ENCODE measurements at regions not wholly inside any gene's neighbourhood (a gene's known extent, or its start where the extent isn't known, plus 50 kb on each side); places are given as distances from the start of the nearest gene placed in this dataset.

GRCh38 chr7:88700725-88701124, 58.8 kb upstream of the ZNF804B start:
- DNase-seq (ENCODE audit: low spot score), result no peak

- no peak for DNase-seq (ENCODE audit: low spot score)
Measured at GRCh38 chr7:88694207-88694606, 65.3 kb upstream of the ZNF804B start.

- DNase-seq (ENCODE audit: low spot score), result no peak
Measured at GRCh38 chr7:88693131-88693530, 66.4 kb upstream of the ZNF804B start.

- no peak for DNase-seq (ENCODE audit: low spot score)
Measured at GRCh38 chr7:88692493-88692892, 67.0 kb upstream of the ZNF804B start.

- no peak for DNase-seq (ENCODE audit: low spot score)
Measured at GRCh38 chr7:88689821-88690220, 69.7 kb upstream of the ZNF804B start.

GRCh38 chr7:88688222-88688621, 71.3 kb upstream of the ZNF804B start:
- no peak for DNase-seq (ENCODE audit: low spot score)

GRCh38 chr7:88686468-88687229, 72.9 kb upstream of the ZNF804B start:
- no peak for DNase-seq (ENCODE audit: low spot score)

GRCh38 chr7:88681682-88682081, 77.8 kb upstream of the ZNF804B start:
- DNase-seq (ENCODE audit: low spot score), result no peak

- no peak for DNase-seq (ENCODE audit: low spot score)
Measured at GRCh38 chr7:88670536-88670935, 89.0 kb upstream of the ZNF804B start.

GRCh38 chr7:88669913-88670312, 89.6 kb upstream of the ZNF804B start:
- DNase-seq (ENCODE audit: low spot score), result no peak

GRCh38 chr7:88668591-88668990, 90.9 kb upstream of the ZNF804B start:
- DNase-seq (ENCODE audit: low spot score), result no peak

- DNase-seq (ENCODE audit: low spot score), result no peak
Measured at GRCh38 chr7:88666626-88667025, 92.9 kb upstream of the ZNF804B start.

GRCh38 chr7:88665892-88666514, 93.5 kb upstream of the ZNF804B start:
- no peak for DNase-seq (ENCODE audit: low spot score)

GRCh38 chr7:88664630-88665233, 94.8 kb upstream of the ZNF804B start:
- DNase-seq (ENCODE audit: low spot score), result no peak

GRCh38 chr7:88661921-88662320, 97.6 kb upstream of the ZNF804B start:
- DNase-seq (ENCODE audit: low spot score), result no peak

GRCh38 chr7:88647825-88648224, 111.7 kb upstream of the ZNF804B start:
- no peak for DNase-seq (ENCODE audit: low spot score)

- no peak for DNase-seq (ENCODE audit: low spot score)
Measured at GRCh38 chr7:88638583-88638982, 120.9 kb upstream of the ZNF804B start.

GRCh38 chr7:88637795-88638194, 121.7 kb upstream of the ZNF804B start:
- DNase-seq (ENCODE audit: low spot score), result no peak

GRCh38 chr7:88635149-88635548, 124.4 kb upstream of the ZNF804B start:
- DNase-seq (ENCODE audit: low spot score), result no peak

- DNase-seq (ENCODE audit: low spot score), result no peak
Measured at GRCh38 chr7:88629559-88629958, 129.9 kb upstream of the ZNF804B start.

- no peak for DNase-seq (ENCODE audit: low spot score)
Measured at GRCh38 chr7:88628363-88629085, 131.0 kb upstream of the ZNF804B start.

- DNase-seq (ENCODE audit: low spot score), result no peak
Measured at GRCh38 chr7:88617185-88617584, 142.3 kb upstream of the ZNF804B start.

GRCh38 chr7:88615336-88615735, 144.2 kb upstream of the ZNF804B start:
- DNase-seq (ENCODE audit: low spot score), result no peak
